MM.1S (cell line): ENCODE measurements at regions not wholly inside any gene's neighbourhood (a gene's known extent, or its start where the extent isn't known, plus 50 kb on each side); places are given as distances from the start of the nearest gene placed in this dataset.

Experiments
- DNase-seq: peaks from one replicate; pipeline ENCODE4 v3.0.0-alpha.2; 2015
- H2AFZ ChIP-seq: fragments of 300-600 bp; sonication (generic); 2 replicates; pipeline ENCODE4 v1.6.0; 2016; ENCODE audit warnings: antibody characterized with exemption, low read length
- H3F3A ChIP-seq: fragments of 300-600 bp; sonication (generic); 2 replicates; pipeline ENCODE4 v1.6.1; 2016; ENCODE audit warnings: mild to moderate bottlenecking, antibody characterized with exemption, low read length, moderate library complexity, mixed read lengths; ENCODE audit not compliant: insufficient read depth
- H3K27ac ChIP-seq: fragments of 300-600 bp; sonication (generic); 2 replicates; pipeline ENCODE4 v1.5.1; 2016; ENCODE audit warnings: mild to moderate bottlenecking, low read length
- H3K27me3 ChIP-seq: fragments of 300-600 bp; sonication (generic); replicated peaks from 2 replicates; pipeline ENCODE4 v1.6.0; 2016; ENCODE audit warnings: low read length; ENCODE audit not compliant: insufficient read depth
- H3K36me3 ChIP-seq: fragments of 300-600 bp; sonication (generic); replicated peaks from 2 replicates; pipeline ENCODE4 v1.6.1; 2016; ENCODE audit warnings: mild to moderate bottlenecking, low read length, mixed read lengths; ENCODE audit not compliant: insufficient read depth
- H3K4me1 ChIP-seq: fragments of 300-600 bp; sonication (generic); 2 replicates; pipeline ENCODE4 v1.6.1; 2016; ENCODE audit warnings: low read length, mixed read lengths
- H3K4me2 ChIP-seq: fragments of 300-600 bp; sonication (generic); 2 replicates; pipeline ENCODE4 v1.6.0; 2016; ENCODE audit warnings: low read depth, low read length
- H3K4me3 ChIP-seq: fragments of 300-600 bp; sonication (generic); 2 replicates; pipeline ENCODE4 v1.5.1; 2016; ENCODE audit warnings: low read length, mixed read lengths
- H3K79me2 ChIP-seq: fragments of 300-600 bp; sonication (generic); 2 replicates; pipeline ENCODE4 v1.6.1; 2016; ENCODE audit warnings: mixed run types, low read length, mixed read lengths
- H3K9ac ChIP-seq: fragments of 300-600 bp; sonication (generic); 2 replicates; pipeline ENCODE4 v1.6.1; 2016; ENCODE audit warnings: low read length, mixed read lengths
- H3K9me2 ChIP-seq: fragments of 300-600 bp; sonication (generic); replicated peaks from 2 replicates; pipeline ENCODE4 v1.6.1; 2016; ENCODE audit warnings: mild to moderate bottlenecking, low read length, mixed read lengths; ENCODE audit not compliant: insufficient read depth
- H3K9me3 ChIP-seq: fragments of 300-600 bp; sonication (generic); replicated peaks from 2 replicates; pipeline ENCODE4 v1.6.1; 2016; ENCODE audit warnings: mild to moderate bottlenecking, low read length, mixed read lengths; ENCODE audit not compliant: insufficient read depth
- H4K20me1 ChIP-seq: fragments of 300-600 bp; sonication (generic); 2 replicates; pipeline ENCODE4 v1.6.1; 2016; ENCODE audit warnings: mild to moderate bottlenecking, low read length, moderate library complexity, mixed read lengths; ENCODE audit not compliant: insufficient read depth
- CTCF ChIP-seq: fragments of 300-600 bp; sonication (generic); IDR thresholded peaks from 2 replicates; pipeline ENCODE4 v1.5.1; 2016; ENCODE audit warnings: antibody characterized with exemption, low read length, mixed read lengths
- EZH2 ChIP-seq: fragments of 300-600 bp; sonication (generic); optimal IDR thresholded peaks from 2 replicates; pipeline ENCODE3; 2017; ENCODE audit warnings: low read depth, mild to moderate bottlenecking, antibody characterized with exemption, low read length, mixed read lengths
- EZH2phosphoT487 ChIP-seq: fragments of 300-600 bp; sonication (generic); IDR thresholded peaks from 2 replicates; pipeline ENCODE4 v1.6.1; 2018; ENCODE audit warnings: antibody characterized with exemption, low read length

- DNase-seq: no peak
- Histone ChIP-seq H3F3A (no peaks in the 10 kb centered on the region), H3K79me2 (no peaks in the 10 kb centered on the region), H4K20me1 (no peaks in the 10 kb centered on the region), H3K9me2 (no peaks in the 10 kb centered on the region), H3K27ac (no peak overlapping the region), H3K36me3 (no peaks in the 10 kb centered on the region), H3K9ac (no peak overlapping the region), H3K4me2 (no peak overlapping the region), H3K9me3 (no peaks in the 10 kb centered on the region), H3K4me1 (no peaks in the 10 kb centered on the region), H3K27me3 (no peaks in the 10 kb centered on the region), H2AFZ (no peak overlapping the region), H3K4me3 (no peak overlapping the region)
- TF ChIP-seq EZH2 (no peak), CTCF (no peak), EZH2phosphoT487 (no peak)
Observed at GRCh38 chr20:54742193-54742592, 266.8 kb downstream of the DOK5 start.

- H2AFZ ChIP-seq: no peak overlapping the region
- H3K27ac ChIP-seq: no peak overlapping the region
- H3K4me1 ChIP-seq: no peaks in the 10 kb centered on the region
- no peak for DNase-seq
- no peaks in the 10 kb centered on the region for H3K36me3 ChIP-seq
- H3K79me2 ChIP-seq: no peaks in the 10 kb centered on the region
- no peaks in the 10 kb centered on the region for H3K9me2 ChIP-seq
- H3K4me3 ChIP-seq: no peak overlapping the region
- no peaks in the 10 kb centered on the region for H3F3A ChIP-seq
- TF ChIP-seq EZH2phosphoT487: no peak
- TF ChIP-seq EZH2: no peak
- TF ChIP-seq CTCF: no peak
- no peaks in the 10 kb centered on the region for H3K27me3 ChIP-seq
- H3K4me2 ChIP-seq: no peak overlapping the region
- H3K9me3 ChIP-seq: no peaks in the 10 kb centered on the region
- no peak overlapping the region for H3K9ac ChIP-seq
- H4K20me1 ChIP-seq: no peaks in the 10 kb centered on the region
Observed at GRCh38 chr20:54736421-54736820, 261.0 kb downstream of the DOK5 start.

- H3K4me2 ChIP-seq: no peak overlapping the region
- H3K4me1 ChIP-seq: no peaks in the 10 kb centered on the region
- TF ChIP-seq EZH2phosphoT487 (no peak), CTCF (no peak), EZH2 (no peak)
- H3K9me2 ChIP-seq: no peaks in the 10 kb centered on the region
- no peak for DNase-seq
- no peaks in the 10 kb centered on the region for H3F3A ChIP-seq
- no peak overlapping the region for H2AFZ ChIP-seq
- H3K36me3 ChIP-seq: no peaks in the 10 kb centered on the region
- H3K27me3 ChIP-seq: no peaks in the 10 kb centered on the region
- no peaks in the 10 kb centered on the region for H4K20me1 ChIP-seq
- no peak overlapping the region for H3K9ac ChIP-seq
- H3K4me3 ChIP-seq: no peak overlapping the region
- no peaks in the 10 kb centered on the region for H3K79me2 ChIP-seq
- H3K9me3 ChIP-seq: no peaks in the 10 kb centered on the region
- H3K27ac ChIP-seq: no peak overlapping the region
Observed at GRCh38 chr20:54733687-54734086, 258.3 kb downstream of the DOK5 start.
